HL-60 (cell line): ENCODE measurements at regions not wholly inside any gene's neighbourhood (a gene's known extent, or its start where the extent isn't known, plus 50 kb on each side); places are given as distances from the start of the nearest gene placed in this dataset.

Source experiments
- CTCF ChIP-seq: IDR thresholded peaks from one replicate; pipeline ENCODE4 v1.5.1; 2011; ENCODE audit warnings: low read length, control low read depth, inconsistent platforms; ENCODE audit not compliant: insufficient read depth
- POLR2AphosphoS5 ChIP-seq: IDR thresholded peaks from 2 replicates; pipeline ENCODE4 v1.6.1; 2012; ENCODE audit warnings: low read depth

GRCh38 chr1:222877854-222878253, 63.0 kb downstream of the DISP1 start:
- TF ChIP-seq CTCF (no peak), POLR2AphosphoS5 (no peak)
